HG03521 (cell line): ENCODE measurements at regions not wholly inside any gene's neighbourhood (a gene's known extent, or its start where the extent isn't known, plus 50 kb on each side); places are given as distances from the start of the nearest gene placed in this dataset.
"Not testable (repeated sequence)": the region's sequence is repeated elsewhere in the genome, so short reads cannot be mapped to it uniquely, and the experiment has no call there.

Experiments used
- ATAC-seq: cut with Tn5 transposase; IDR thresholded peaks from one replicate; pipeline ENCODE4 v1.9.1; 2021; ENCODE audit warnings: mild to moderate bottlenecking, moderate library complexity; ENCODE audit not compliant: unreplicated experiment

GRCh38 chr5:63732880-63733279 lies 229.4 kb downstream of the HTR1A start:
- ATAC-seq, result not testable (repeated sequence)

GRCh38 chr5:63727583-63727982 lies 234.7 kb downstream of the HTR1A start:
- ATAC-seq, result no peak

DNA sequence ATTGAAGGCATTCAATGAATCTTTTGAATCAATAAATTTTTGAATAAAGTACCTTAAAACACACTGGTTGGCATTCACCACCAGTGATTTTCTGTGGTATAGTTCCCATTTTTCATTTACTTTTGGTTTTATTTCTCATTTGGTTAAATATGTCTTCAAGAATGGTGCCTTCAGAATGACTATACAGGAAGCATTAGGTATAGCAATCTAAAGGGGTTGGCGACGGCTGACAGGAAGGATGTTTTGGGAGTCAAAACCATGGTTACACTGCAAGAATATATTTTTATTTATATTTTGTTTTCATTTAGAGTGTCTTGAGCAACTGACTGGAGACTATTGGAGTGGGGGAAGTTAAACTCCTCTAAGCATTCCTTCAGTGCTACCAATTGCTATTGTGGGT lies 235.7 kb downstream of the HTR1A start:
- ATAC-seq, result peak; percentile 61

DNA sequence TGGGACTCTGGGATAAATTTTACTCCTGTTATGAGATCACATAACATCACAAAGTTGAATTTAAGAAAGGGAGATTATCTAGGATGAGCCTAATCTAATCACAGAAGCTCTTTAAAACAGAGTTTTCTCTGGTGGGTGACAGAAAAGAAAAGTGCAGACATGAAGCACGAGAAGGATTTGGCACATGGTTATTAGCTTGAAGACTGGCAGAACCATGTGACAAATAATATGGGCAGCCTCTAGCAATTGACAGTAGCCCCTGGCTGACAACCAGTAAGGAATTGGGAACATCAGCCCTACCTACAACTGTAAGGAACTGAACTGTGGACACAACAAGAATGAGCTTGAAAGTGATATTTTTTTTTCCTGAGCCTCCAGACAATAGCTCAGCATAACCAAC lies 243.1 kb downstream of the HTR1A start:
- ATAC-seq, result no peak

DNA sequence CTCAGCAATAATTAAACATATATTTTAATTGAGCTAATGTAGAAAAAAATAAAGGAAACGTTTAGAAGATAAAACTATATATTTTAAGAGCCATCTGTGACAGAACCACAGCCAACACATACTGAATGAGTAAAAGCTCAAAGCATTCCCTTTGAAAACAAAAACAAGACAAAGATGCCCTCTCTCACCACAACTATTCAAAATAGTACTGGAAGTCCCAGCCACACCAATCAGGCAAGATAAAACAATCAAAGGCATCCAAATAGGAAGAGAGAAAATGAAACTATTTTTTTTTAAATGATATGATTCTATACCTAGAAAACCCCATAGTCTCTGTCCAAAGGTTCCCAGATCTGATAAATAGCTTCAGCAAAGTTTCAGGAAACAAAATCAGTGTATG lies 262.0 kb downstream of the HTR1A start:
- ATAC-seq, result no peak

DNA sequence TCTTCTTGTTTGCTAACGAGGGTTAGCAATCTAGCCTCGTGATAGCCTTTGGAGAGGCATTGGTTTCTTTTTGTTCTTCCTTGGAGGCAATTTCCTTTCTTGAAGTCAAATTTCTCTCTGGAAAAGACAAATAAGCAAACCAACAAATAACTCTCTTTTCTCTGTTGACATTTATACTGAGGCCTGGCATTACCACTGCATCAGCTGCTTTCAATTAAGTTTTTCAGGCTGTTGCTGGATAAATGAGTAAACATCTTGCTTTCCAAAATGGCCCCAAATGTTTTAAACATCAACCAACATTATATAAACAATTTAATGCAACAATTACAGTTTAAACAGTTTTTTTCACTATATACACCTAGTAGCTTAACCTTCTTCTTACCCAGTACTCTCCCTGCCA lies 264.4 kb downstream of the HTR1A start:
- no peak for ATAC-seq

DNA sequence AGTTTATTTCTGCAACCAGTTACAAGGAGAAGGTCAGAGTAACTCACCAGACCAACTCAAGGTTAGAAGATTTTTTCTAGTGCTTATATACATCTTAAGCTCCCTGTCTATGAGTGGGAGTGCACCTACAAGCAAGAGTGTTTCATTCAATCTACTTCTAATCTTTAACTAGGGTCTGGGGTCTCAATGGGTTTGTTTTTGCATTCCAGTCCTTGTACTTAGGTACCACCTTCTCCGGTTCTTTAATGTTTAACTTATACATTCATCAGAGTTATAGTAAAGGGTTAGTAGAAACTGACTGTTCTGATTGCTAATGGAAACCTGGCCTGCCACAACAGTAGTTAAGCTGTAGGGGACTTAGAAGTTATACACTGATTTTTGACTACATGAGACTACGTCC lies 271.7 kb downstream of the HTR1A start:
- no peak for ATAC-seq

- no peak for ATAC-seq
Measured at GRCh38 chr5:63687854-63688516, 274.3 kb downstream of the HTR1A start.

DNA sequence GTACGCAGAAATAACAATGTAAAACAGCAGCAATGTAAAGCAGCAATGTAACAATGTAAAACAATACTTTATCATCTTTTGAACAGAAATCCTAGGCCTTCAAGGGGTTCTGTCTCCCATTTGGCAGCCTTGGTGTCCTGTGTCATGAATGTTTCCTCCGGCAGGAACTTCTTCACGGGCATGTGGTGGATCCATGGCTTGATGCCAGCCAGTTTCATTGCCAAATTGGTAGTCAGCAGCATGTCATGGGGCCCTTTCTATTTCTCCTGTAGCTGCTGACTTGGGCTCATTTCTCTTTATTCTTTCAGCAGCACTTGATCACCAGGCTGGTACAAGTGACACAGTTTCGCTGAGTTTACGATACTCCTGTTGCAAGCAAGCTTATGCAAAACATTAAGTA lies 275.3 kb downstream of the HTR1A start:
- ATAC-seq, result no peak

GRCh38 chr5:63686181-63686580 lies 276.1 kb downstream of the HTR1A start:
- no peak for ATAC-seq

DNA sequence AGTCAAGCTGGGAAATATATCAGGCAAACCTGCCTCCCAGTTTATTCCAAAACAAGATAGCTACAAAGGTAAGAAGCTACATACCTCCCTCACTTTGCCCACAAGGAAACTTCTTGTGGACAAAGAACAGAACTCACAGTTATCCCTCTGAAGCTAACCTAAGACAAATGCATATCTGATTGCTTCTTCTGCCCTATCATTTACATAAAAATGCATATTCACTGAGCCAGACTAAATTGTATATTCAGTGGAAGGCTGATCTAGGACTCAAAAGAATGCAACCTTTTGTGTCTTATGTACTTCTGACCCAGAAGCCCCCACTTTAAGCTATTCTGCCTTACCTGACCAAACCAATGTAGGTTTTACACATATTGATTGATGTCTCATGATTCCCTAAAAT lies 276.8 kb downstream of the HTR1A start:
- no peak for ATAC-seq

GRCh38 chr5:63674881-63675280 lies 287.4 kb downstream of the HTR1A start:
- ATAC-seq, result no peak

- no peak for ATAC-seq
Measured at GRCh38 chr5:63655043-63655442, 307.2 kb downstream of the HTR1A start.

DNA sequence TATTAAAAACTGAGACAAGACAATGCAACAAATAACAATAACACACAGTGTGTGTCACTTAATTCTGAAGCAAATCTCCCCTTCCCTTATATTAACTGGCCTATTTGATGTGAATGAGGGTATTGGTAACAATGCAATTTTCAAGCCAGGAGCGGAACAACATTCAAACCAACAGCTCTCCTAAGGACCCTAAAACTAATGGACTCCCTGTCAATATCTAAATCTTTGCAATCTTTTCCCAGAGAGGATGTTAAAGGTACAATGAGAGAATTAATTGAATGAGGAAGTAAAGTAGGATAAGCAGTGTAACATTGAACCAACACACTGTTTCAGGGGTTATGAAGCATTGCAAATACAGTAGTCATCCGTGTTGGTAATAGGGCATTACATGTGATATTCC lies 311.7 kb downstream of the HTR1A start:
- ATAC-seq, result no peak

DNA sequence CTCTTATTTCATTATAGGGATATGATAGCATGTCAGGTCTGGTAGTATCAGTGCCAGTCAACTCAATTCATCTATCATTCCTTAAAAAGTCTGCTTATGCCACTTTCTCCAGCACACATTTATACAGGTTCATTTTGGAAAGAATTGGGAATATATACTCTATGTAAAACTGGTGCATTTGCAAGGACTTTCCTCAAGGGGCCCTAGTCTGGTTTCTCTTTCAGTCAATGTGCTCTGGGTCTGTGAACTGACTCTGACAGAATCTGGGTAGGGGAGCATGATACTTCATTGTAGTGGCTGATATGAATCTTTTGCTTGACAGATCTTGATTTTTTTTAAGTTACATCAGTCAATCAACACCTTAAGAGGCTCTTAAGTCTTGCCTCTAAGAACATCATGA lies 313.9 kb downstream of the HTR1A start:
- no peak for ATAC-seq

DNA sequence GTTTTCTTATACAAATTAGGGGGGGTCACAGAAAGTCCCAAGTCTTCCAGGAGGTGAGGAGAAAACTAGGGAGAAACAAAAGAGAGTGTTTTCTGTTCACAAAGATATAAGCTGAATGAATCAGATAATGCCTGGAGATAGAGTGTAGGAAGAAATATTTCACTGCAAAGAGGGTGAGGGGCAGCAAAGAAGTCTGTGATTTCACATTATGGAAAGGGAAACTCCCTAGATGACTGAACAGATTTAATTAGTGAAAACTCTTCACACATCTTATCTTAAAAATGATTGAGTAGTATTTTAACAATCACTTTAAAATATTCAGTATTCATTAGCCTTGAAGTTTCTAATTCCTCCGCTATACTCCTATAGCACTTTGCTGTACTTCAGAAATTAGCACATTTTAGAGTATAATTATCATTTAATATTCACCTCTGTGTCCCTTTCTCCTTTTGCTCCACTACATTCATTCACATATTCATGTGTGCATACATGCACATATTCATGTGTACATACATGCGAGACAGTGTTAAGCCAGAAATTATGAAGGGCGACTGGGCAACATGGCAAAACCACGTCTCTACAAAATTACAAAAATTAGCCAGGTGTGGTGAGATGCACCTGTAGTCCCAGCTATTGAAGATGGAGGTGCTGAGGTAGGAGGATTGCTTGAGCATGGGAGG lies 332.2 kb downstream of the HTR1A start:
- no peak for ATAC-seq

GRCh38 chr5:63613442-63613841 lies 348.8 kb downstream of the HTR1A start:
- no peak for ATAC-seq

- no peak for ATAC-seq
Measured at GRCh38 chr5:63603996-63604395, 358.2 kb downstream of the HTR1A start.

GRCh38 chr5:63602971-63603370 lies 359.3 kb downstream of the HTR1A start:
- no peak for ATAC-seq

GRCh38 chr5:63596254-63596653 lies 366.0 kb downstream of the HTR1A start:
- ATAC-seq, result no peak

GRCh38 chr5:63573380-63573779 lies 388.9 kb downstream of the HTR1A start:
- no peak for ATAC-seq

DNA sequence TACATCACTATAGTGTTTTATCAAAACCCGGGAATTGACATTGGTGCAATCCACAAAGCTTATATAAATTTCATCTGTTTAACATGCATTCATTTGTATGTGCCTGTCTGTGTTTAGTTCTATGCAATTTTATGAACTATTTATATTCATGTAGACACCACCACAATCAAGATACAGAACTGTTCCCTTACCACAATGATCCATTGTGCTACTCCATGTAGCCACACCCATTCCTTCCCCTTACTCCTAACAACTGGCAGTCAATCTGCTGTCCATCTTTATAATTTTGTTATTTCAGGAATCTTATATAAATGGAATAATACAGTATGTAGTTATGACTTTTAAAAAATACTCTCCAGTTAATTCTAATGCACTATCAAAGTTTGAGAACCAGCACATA lies 389.5 kb downstream of the HTR1A start:
- no peak for ATAC-seq

- no peak for ATAC-seq
Measured at GRCh38 chr5:63570752-63571151, 391.5 kb downstream of the HTR1A start.
